IMR-90 (cell line): ENCODE measurements at regions not wholly inside any gene's neighbourhood (a gene's known extent, or its start where the extent isn't known, plus 50 kb on each side); places are given as distances from the start of the nearest gene placed in this dataset.

Experiments
- ATAC-seq: fragments of 200-7000 bp; cut with Tn5 transposase; 2 replicates; pipeline ENCODE4 v1.9.1; 2020; ENCODE audit warnings: low read depth, mild to moderate bottlenecking, moderate library complexity
- BruUV-seq: library from RNA; stranded (reverse); fragments of 400-500 nt; replicated peaks from 2 replicates; lab custom pipeline; 2021; lab: Mats Ljungman, UMichigan
- CTCF ChIA-PET: fragments of 300-600 bp; formaldehyde crosslinking; extraction: SDS; loops from one replicate; lab custom pipeline; 2021; ENCODE audit warnings: antibody characterized with exemption; lab: Yijun Ruan, JAX
- POLR2A ChIA-PET: fragments of 300-600 bp; sonication (Branson Sonifier 250); formaldehyde crosslinking; loops from one replicate; lab custom pipeline; 2022; ENCODE audit warnings: antibody characterized with exemption; ENCODE audit not compliant: unreplicated experiment; lab: Charles Lee
- DNase-seq: peaks from one replicate; pipeline ENCODE4 v3.0.0; 2013
- H2AFZ ChIP-seq: replicated peaks from 2 replicates; pipeline ENCODE3; 2013; ENCODE audit warnings: low read length, mild to moderate bottlenecking; ENCODE audit not compliant: poor library complexity
- H2AK5ac ChIP-seq: 2 replicates; pipeline ENCODE4 v1.6.1; 2013; ENCODE audit warnings: low read depth, low read length, inconsistent platforms
- H2AK9ac ChIP-seq: replicated peaks from 2 replicates; pipeline ENCODE3; 2013; ENCODE audit warnings: mild to moderate bottlenecking, low read depth, low read length, moderate library complexity; ENCODE audit not compliant: poor library complexity
- H2BK120ac ChIP-seq: 2 replicates; pipeline ENCODE4 v1.6.1; 2013; ENCODE audit warnings: low read depth, low read length, inconsistent platforms
- H2BK15ac ChIP-seq: 3 replicates; pipeline ENCODE4 v1.6.1; 2013; ENCODE audit warnings: low read depth, low read length, inconsistent platforms
- H2BK20ac ChIP-seq: 2 replicates; pipeline ENCODE4 v1.6.1; 2013; ENCODE audit warnings: low read depth, mild to moderate bottlenecking, inconsistent platforms, low read length, moderate library complexity
- H2BK5ac ChIP-seq: 2 replicates; pipeline ENCODE4 v1.6.1; 2013; ENCODE audit warnings: mild to moderate bottlenecking, low read depth, low read length, inconsistent platforms; ENCODE audit not compliant: poor library complexity, severe bottlenecking
- H3K14ac ChIP-seq: replicated peaks from 2 replicates; pipeline ENCODE4 v1.6.1; 2013; ENCODE audit warnings: low read depth, low read length, inconsistent platforms
- H3K18ac ChIP-seq: 2 replicates; pipeline ENCODE4 v1.6.1; 2013; ENCODE audit warnings: low read depth, low read length, control low read depth
- H3K23ac ChIP-seq: 2 replicates; pipeline ENCODE4 v1.6.1; 2013; ENCODE audit warnings: low read depth, low read length, inconsistent platforms
- H3K27ac ChIP-seq: 2 replicates; pipeline ENCODE4 v1.5.1; 2013; ENCODE audit warnings: mild to moderate bottlenecking, control low read depth, low read length; ENCODE audit not compliant: insufficient read depth
- H3K27me3 ChIP-seq: 2 replicates; pipeline ENCODE4 v1.6.1; 2013; ENCODE audit warnings: low read length; ENCODE audit not compliant: control insufficient read depth, insufficient read depth
- H3K36me3 ChIP-seq: 2 replicates; pipeline ENCODE4 v1.6.1; 2013; ENCODE audit warnings: low read length, mixed read lengths; ENCODE audit not compliant: control insufficient read depth, insufficient read depth
- H3K4ac ChIP-seq: 2 replicates; pipeline ENCODE4 v1.6.1; 2013; ENCODE audit warnings: low read depth, low read length, inconsistent platforms
- H3K4me1 ChIP-seq: 2 replicates; pipeline ENCODE4 v1.6.1; 2013; ENCODE audit warnings: low read length, mixed read lengths; ENCODE audit not compliant: control insufficient read depth, insufficient read depth
- H3K4me2 ChIP-seq: 2 replicates; pipeline ENCODE4 v1.6.1; 2013; ENCODE audit warnings: low read depth, mild to moderate bottlenecking, control low read depth, low read length, moderate library complexity
- H3K4me3 ChIP-seq: 2 replicates; pipeline ENCODE4 v1.5.1; 2013; ENCODE audit warnings: low read depth, mild to moderate bottlenecking, control low read depth, low read length, moderate library complexity; ENCODE audit not compliant: insufficient read depth
- H3K56ac ChIP-seq: 2 replicates; pipeline ENCODE4 v1.6.1; 2013; ENCODE audit warnings: low read length, inconsistent platforms; ENCODE audit not compliant: insufficient read depth; ENCODE audit errors: extremely low read depth
- H3K79me1 ChIP-seq, 2 experiments: 2 replicates each; pipeline ENCODE4 v1.6.1; 2013; ENCODE audit warnings: low read length in 2 of 2, inconsistent platforms in 1 of 2, low read depth in 1 of 2
- H3K9ac ChIP-seq: 2 replicates; pipeline ENCODE4 v1.6.1; 2013; ENCODE audit warnings: low read depth, low read length, control low read depth
- H3K9me1 ChIP-seq: 2 replicates; pipeline ENCODE4 v1.6.1; 2013; ENCODE audit warnings: low read length, inconsistent platforms; ENCODE audit not compliant: insufficient read depth
- H3K9me3 ChIP-seq: 2 replicates; pipeline ENCODE4 v1.6.1; 2013; ENCODE audit warnings: low read length; ENCODE audit not compliant: control insufficient read depth, insufficient read depth
- H4K20me1 ChIP-seq: 2 replicates; pipeline ENCODE4 v1.6.1; 2013; ENCODE audit warnings: low read length, inconsistent platforms; ENCODE audit not compliant: insufficient read depth
- H4K5ac ChIP-seq: 2 replicates; pipeline ENCODE4 v1.6.1; 2013; ENCODE audit warnings: mild to moderate bottlenecking, low read depth, low read length, control low read depth
- H4K8ac ChIP-seq, 2 experiments: 2 replicates each; pipeline ENCODE4 v1.6.1; 2013; ENCODE audit warnings: low read depth in 2 of 2, low read length in 2 of 2, control low read depth in 1 of 2, inconsistent platforms in 1 of 2
- H4K91ac ChIP-seq: 2 replicates; pipeline ENCODE4 v1.6.1; 2013; ENCODE audit warnings: low read depth, low read length, inconsistent platforms; ENCODE audit not compliant: insufficient read depth
- BHLHE40 ChIP-seq: fragments of 150-350 bp; IDR thresholded peaks from 2 replicates; pipeline ENCODE4 v1.6.1; 2016; ENCODE audit warnings: mild to moderate bottlenecking, low read depth, low read length
- CEBPB ChIP-seq: IDR thresholded peaks from 2 replicates; pipeline ENCODE4 v1.6.1; 2012; ENCODE audit warnings: low read depth, low read length, improper control_type of control experiment
- CHD1 ChIP-seq: IDR thresholded peaks from 2 replicates; pipeline ENCODE4 v1.6.1; 2012; ENCODE audit warnings: low read depth, low read length, improper control_type of control experiment
- ELK1 ChIP-seq: fragments of 150-350 bp; IDR thresholded peaks from 2 replicates; pipeline ENCODE4 v1.6.1; 2016; ENCODE audit warnings: low read depth, mild to moderate bottlenecking, low read length, moderate library complexity, borderline replicate concordance
- FOS ChIP-seq: fragments of 150-350 bp; IDR thresholded peaks from 2 replicates; pipeline ENCODE4 v1.6.1; 2016; ENCODE audit warnings: low read depth, low read length
- MAFK ChIP-seq: IDR thresholded peaks from 2 replicates; pipeline ENCODE4 v1.6.1; 2012; ENCODE audit warnings: low read depth, low read length, improper control_type of control experiment
- MAZ ChIP-seq: IDR thresholded peaks from 2 replicates; pipeline ENCODE4 v1.6.1; 2012; ENCODE audit warnings: low read depth, mild to moderate bottlenecking, low read length, improper control_type of control experiment, moderate library complexity, borderline replicate concordance
- MXI1 ChIP-seq: IDR thresholded peaks from 2 replicates; pipeline ENCODE4 v1.6.1; 2012; ENCODE audit warnings: low read depth, mild to moderate bottlenecking, low read length, moderate library complexity, borderline replicate concordance
- NFE2L2 ChIP-seq: fragments of 150-350 bp; IDR thresholded peaks from 2 replicates; pipeline ENCODE4 v1.6.1; 2016; ENCODE audit warnings: low read depth, mild to moderate bottlenecking, low read length
- POLR2A ChIP-seq: IDR thresholded peaks from 2 replicates; pipeline ENCODE4 v1.6.1; 2012; ENCODE audit warnings: mild to moderate bottlenecking, low read depth, low read length
- RAD21 ChIP-seq: IDR thresholded peaks from 2 replicates; pipeline ENCODE4 v1.6.1; 2012; ENCODE audit warnings: low read length, improper control_type of control experiment
- RCOR1 ChIP-seq: IDR thresholded peaks from 2 replicates; pipeline ENCODE4 v1.6.1; 2012; ENCODE audit warnings: mild to moderate bottlenecking, low read length, improper control_type of control experiment; ENCODE audit not compliant: insufficient replicate concordance
- RFX5 ChIP-seq: IDR thresholded peaks from 2 replicates; pipeline ENCODE4 v1.8.0; 2012; ENCODE audit warnings: low read depth, mild to moderate bottlenecking, low read length, moderate library complexity
- SMC3 ChIP-seq: fragments of 150-350 bp; IDR thresholded peaks from 2 replicates; pipeline ENCODE4 v1.6.1; 2016; ENCODE audit warnings: low read depth, mild to moderate bottlenecking, antibody characterized with exemption, low read length, moderate library complexity
- USF2 ChIP-seq: fragments of 150-350 bp; IDR thresholded peaks from 2 replicates; pipeline ENCODE4 v1.6.1; 2017; ENCODE audit warnings: mild to moderate bottlenecking, antibody characterized with exemption, low read length, low read depth
- WGBS, 2 experiments: methylation state at CpG; one replicate each; pipeline versions ENCODE4 v1.1.5 to v1.1.7; 2013; ENCODE audit warnings: missing lambda C conversion rate in 2 of 2; ENCODE audit not compliant: insufficient read length in 1 of 2; ENCODE audit errors: extremely low coverage in 2 of 2; 5-methylcytosine and 5-hydroxymethylcytosine counted together
- dilution Hi-C: fragments of 300-500 bp; cut with HindIII; formaldehyde crosslinking; loops from one replicate; pipeline ENCODE4 v1.14.3; 2018; ENCODE audit warnings: low sequenced_read_pairs; ENCODE audit not compliant: unreplicated experiment
- in situ Hi-C: fragments of 300-500 bp; cut with MboI; formaldehyde crosslinking; loops from 3 replicates; pipeline ENCODE4 v1.14.3; 2019; ENCODE audit warnings: low sequenced_read_pairs, inconsistent platforms, mixed read lengths
- intact Hi-C: fragments of 100-400 bp; cut with micrococcal nuclease; formaldehyde crosslinking; loops from 2 replicates; pipeline ENCODE4 v1.10.0; 2022
- TF ChIP-seq, protein P1 (sequence below): conservative IDR thresholded peaks from 2 replicates; pipeline ENCODE4 v1.5.1; 2012; ENCODE audit warnings: mild to moderate bottlenecking, low read depth, low read length, improper control_type of control experiment

DNA sequence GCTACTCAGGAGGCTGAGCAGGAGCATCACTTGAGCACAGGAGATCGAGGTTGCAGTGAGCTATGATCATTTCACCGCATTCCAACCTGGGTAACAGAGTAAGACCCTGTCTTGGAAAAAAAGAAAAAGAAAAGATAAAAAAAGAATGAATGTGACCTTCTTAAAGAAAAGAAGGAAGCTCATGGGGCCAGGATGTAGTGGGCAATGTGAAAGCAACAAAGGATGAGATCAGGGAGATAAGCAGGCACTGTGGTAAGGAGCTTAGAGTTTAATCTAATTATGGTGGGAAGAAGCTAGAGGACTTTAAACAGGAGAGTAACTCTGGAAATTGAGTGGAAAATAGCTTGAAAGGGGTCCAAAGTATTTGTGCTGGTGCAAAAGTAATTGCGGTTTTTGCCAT, 231.6 kb upstream of the UBE2E2 start:
- no peak overlapping the region for H3K27ac ChIP-seq
- TF ChIP-seq SMC3 (no peak), MXI1 (no peak), RCOR1 (no peak), CHD1 (no peak), BHLHE40 (no peak), POLR2A (no peak), NFE2L2 (no peak), FOS (no peak), RAD21 (no peak), MAFK (no peak), RFX5 (no peak), MAZ (no peak), USF2 (no peak), ELK1 (no peak), CEBPB (no peak)
- TF ChIP-seq, protein P1, sequence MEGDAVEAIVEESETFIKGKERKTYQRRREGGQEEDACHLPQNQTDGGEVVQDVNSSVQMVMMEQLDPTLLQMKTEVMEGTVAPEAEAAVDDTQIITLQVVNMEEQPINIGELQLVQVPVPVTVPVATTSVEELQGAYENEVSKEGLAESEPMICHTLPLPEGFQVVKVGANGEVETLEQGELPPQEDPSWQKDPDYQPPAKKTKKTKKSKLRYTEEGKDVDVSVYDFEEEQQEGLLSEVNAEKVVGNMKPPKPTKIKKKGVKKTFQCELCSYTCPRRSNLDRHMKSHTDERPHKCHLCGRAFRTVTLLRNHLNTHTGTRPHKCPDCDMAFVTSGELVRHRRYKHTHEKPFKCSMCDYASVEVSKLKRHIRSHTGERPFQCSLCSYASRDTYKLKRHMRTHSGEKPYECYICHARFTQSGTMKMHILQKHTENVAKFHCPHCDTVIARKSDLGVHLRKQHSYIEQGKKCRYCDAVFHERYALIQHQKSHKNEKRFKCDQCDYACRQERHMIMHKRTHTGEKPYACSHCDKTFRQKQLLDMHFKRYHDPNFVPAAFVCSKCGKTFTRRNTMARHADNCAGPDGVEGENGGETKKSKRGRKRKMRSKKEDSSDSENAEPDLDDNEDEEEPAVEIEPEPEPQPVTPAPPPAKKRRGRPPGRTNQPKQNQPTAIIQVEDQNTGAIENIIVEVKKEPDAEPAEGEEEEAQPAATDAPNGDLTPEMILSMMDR: no peak
- H2AK5ac ChIP-seq: no peak overlapping the region
- intact Hi-C loops: no loop called here
- dilution Hi-C loops: no loop called here
- H3K9me3 ChIP-seq: no peaks in the 10 kb centered on the region
- no peak overlapping the region for H2BK15ac ChIP-seq
- H3K79me1 ChIP-seq: no peaks in the 10 kb centered on the region
- no peak overlapping the region for H3K14ac ChIP-seq
- no peak overlapping the region for H3K56ac ChIP-seq
- in situ Hi-C loops: loop anchor here (25.0 kb wide), 1 partner anchor 409 kb away; no protein-coding TSS in a partner anchor
- no peaks in the 10 kb centered on the region for H3K27me3 ChIP-seq
- H3K4me2 ChIP-seq: no peak overlapping the region
- H4K91ac ChIP-seq: no peak overlapping the region
- no peaks in the 10 kb centered on the region for H4K20me1 ChIP-seq
- no peak overlapping the region for H2BK120ac ChIP-seq
- DNase-seq (no peak), ATAC-seq (no peak)
- H3K4me3 ChIP-seq: no peak overlapping the region
- WGBS, 2 experiments: 80% methylated on average over 1 of the region's 3 CpGs; no CpG with 5 or more reads in 1 of the 2 experiments
- H3K36me3 ChIP-seq: no peaks in the 10 kb centered on the region
- no peak overlapping the region for H3K4ac ChIP-seq
- H2BK20ac ChIP-seq: no peak overlapping the region
- H3K23ac ChIP-seq: no peak overlapping the region
- no peak overlapping the region for H4K8ac ChIP-seq
- no peaks in the 10 kb centered on the region for H3K4me1 ChIP-seq
- ChIA-PET CTCF (no interaction called here), POLR2A (no interaction called here)
- no peak overlapping the region for H2AFZ ChIP-seq
- no peak overlapping the region for H3K9ac ChIP-seq
- no peaks in the 10 kb centered on the region for H3K9me1 ChIP-seq
- no peak overlapping the region for H3K18ac ChIP-seq
- H2BK5ac ChIP-seq: no peak overlapping the region
- H4K5ac ChIP-seq: no peak overlapping the region
- H2AK9ac ChIP-seq: no peak overlapping the region
- no TSS peak for BruUV-seq
